ENCODE measurements at regions not wholly inside any gene's neighbourhood (a gene's known extent, or its start where the extent isn't known, plus 50 kb on each side); places are given as distances from the start of the nearest gene placed in this dataset.
"Not testable (repeated sequence)": the region's sequence is repeated elsewhere in the genome, so short reads cannot be mapped to it uniquely, and the experiment has no call there.

DNA sequence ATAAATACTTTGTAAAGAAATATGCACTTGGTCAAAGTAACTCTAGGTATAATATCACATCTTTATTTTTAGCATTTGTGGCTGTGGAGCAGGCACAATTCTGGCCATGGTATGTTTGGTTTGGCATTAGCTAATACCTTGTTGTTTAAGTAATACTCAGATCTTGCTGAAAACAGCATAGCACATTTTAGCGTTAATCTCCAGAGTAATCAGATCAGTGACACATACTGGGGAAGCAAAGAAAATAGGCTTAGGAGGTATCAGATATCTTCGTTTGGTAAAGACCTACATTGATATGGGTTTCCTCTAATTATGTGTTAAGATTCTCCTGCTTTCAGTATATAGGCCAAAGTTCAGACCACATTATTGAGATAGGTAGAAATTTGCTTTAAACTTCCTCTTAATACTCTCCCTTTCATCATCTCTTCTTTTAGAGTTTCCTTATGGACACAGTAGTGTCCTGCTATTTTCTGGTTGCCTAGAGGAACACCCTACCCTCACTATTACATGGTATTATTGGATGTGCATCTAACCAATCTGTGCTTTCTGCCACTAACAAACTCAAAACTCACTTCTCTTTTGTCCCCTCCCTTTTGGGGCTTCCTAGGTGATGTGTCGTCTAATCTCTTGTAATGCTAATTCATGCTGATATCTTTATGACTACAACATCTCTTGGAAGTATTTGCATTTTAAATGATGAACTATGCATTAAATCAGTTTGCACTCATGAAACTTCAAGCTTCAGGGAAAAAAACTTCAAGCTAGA lies 437.3 kb upstream of the ADAMTSL1 start:
- DNase-seq, result no peak

DNA sequence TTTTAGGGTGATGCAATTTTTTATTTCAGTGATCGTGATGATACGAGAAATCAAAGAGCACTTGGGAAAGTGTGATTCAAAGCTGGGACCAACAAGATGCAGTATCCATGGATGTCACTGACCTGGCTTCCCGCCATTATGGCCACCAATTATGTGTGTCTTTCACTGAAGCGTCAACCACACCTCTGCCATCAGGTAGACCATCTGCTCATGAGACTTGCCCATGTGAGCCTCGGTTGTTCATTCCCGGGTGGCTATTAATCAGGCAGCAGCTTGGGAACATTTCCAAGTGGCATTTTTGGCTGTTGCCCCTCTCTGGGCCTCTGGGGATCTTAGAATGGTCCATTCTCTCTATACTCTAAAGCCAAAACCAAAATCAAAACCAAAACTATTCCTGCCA lies 436.0 kb upstream of the ADAMTSL1 start:
- no peak for DNase-seq

DNA sequence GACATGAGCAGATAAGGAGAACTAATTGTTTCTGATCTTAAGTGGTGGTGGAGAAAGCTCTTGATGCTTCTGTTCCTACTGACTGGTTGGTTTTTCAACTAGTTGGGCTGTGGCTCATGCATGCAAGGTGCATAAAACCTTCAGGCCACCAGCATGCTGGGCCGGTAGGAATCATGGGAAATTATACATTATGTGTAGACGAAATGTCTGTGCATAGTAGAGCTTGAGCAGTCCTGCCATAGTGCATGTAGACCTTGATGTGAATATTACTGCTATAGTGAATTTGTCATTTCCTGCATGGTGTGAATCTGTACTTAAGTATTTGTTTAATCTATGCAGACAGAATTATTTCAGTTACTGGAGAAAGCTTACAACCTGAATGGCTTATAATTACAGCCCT lies 433.6 kb upstream of the ADAMTSL1 start:
- no peak for DNase-seq

DNA sequence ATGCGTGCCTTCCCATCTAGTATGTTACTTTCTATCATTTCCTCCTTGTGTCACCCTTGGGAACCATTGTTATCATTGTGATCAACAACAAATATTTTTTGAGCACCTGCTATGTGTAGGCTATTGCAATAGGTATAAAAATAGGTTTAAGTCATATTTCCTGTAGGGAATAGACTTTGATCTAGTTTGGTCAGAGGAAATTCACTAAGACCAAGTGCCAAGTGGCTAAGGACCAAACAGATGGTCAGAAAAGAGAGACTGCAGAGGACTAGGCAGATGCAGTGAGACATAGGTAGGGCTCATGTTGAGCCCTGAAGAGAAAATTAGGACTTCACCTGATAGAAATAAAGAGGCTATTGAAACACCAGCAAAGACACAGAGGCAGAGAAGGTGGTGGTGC lies 430.0 kb upstream of the ADAMTSL1 start:
- no peak for DNase-seq

DNA sequence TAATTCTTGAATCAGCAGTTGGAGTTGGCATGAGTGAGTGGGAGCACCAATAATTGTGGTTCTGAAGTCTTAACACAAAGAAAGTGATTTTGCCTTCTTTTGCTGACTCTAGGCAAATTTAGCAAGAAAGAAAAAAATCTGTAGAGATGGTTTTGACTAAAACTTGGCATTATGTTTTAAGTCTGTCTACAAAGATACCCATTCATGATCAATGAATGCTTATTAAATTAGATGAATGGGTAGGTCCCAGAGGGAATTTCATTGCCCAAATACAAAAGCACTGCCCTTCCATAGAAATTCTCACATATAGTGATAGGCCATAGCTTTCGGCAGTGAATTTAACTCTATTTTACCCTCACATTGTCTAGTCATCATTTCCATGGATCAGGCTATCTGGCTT lies 428.6 kb upstream of the ADAMTSL1 start:
- DNase-seq, result no peak

DNA sequence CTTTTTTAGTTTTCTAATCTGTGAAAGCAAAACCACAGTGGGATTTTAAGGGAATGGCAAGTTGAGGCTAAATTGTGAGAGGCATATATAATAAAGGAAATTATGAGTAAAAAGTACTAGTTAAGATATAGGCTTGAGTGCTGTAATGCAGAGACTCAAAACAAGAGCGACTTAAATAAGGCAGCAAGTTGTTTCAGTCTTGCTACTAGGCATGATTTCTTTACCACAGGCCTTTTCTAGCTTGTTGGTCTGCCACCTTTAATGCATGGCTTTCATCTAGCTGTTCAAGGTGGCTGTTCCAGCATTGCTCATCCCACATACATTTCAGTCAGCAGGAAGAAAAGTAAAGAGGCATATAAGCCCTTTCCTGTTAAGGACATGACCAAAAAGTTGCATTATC lies 427.9 kb upstream of the ADAMTSL1 start:
- DNase-seq, result no peak

DNA sequence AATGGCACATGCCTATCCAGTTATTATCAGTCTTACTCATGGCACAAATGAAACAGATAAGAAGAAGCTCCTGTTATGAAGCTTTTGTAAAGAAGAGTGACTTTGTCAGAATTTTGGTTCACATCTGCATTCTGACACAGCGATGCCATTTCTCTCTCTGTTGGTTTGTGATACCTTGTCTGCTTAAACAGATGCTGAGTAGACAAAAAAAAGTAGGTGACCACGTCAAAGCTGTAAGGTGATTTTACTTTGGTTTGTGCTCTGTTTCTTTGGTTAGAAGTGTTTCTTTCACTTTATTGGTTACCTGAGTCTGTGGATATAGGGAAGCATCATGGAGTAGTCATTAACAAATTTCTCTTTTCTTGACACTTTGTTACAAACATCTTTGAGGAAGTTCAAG lies 422.3 kb upstream of the ADAMTSL1 start:
- DNase-seq, result no peak

DNA sequence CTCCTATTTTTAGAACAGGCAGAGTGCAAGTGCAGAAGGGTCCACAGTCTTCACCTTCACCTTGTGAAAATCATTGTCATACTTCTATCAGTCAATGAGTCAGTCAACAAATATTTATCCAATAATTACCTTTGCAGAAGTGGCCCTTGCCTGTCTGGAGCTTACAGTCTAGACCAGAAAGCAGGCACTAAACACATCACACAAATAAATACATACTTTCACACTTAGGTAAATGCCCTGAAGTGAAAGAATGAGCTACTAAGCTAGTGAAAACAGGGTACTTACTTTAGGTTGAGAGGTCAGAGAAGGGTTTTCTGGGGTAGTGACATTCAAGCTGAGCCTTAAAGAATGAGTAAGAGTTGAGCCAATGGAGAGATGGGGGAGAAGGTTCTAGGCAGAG lies 421.9 kb upstream of the ADAMTSL1 start:
- DNase-seq, result no peak

DNA sequence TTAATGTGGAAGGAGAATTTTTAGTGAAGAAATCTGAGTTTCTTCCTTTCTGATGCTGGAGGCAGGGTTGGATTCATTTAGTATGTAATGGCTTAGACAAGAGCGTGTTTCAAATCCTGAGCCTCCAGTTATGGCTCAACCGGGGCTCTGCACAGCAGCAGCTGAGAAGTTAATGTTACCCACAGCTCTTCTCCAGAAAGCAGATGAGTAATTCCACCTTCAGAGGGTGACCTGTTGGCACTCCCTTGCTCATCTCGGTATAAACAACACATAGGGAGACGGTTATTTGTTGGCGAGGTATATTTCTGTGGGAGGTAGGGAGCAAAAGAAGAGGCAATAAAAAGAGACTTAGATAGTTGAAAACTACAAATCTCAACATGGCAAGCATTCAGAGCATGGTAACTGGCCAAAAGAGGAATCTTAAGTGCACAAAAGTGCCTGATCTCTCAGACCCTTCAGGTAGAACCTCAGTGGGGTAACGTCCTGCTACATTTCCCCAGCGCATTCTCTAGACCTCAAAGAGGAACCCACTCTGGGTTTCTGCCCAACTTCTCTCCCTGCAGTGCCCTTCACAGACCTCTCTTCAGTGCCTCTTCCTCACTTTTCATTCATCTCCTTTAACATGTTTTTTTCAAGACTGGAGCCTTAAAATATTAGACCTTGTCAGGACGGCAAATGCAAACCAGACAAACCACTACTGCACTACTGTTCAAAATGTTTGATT lies 417.5 kb upstream of the ADAMTSL1 start:
- DNase-seq, result no peak

DNA sequence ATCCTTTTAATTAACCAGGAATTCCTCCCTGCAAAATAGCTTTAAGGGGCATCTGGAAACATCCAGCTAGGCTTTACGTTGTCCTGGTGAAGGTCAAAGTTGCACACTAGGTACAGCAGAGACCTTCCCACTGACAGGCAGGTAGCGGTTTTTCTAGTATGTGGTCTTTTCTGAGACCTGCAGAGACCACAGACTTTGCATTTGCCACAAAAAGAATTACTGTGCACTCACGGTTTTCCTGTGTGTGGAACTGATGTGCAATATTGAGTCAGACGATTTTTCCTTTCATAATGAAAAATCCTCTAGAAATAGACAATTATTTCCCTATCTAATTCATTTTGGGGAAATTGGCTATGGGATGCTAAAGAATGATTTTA lies 417.0 kb upstream of the ADAMTSL1 start:
- DNase-seq, result no peak

DNA sequence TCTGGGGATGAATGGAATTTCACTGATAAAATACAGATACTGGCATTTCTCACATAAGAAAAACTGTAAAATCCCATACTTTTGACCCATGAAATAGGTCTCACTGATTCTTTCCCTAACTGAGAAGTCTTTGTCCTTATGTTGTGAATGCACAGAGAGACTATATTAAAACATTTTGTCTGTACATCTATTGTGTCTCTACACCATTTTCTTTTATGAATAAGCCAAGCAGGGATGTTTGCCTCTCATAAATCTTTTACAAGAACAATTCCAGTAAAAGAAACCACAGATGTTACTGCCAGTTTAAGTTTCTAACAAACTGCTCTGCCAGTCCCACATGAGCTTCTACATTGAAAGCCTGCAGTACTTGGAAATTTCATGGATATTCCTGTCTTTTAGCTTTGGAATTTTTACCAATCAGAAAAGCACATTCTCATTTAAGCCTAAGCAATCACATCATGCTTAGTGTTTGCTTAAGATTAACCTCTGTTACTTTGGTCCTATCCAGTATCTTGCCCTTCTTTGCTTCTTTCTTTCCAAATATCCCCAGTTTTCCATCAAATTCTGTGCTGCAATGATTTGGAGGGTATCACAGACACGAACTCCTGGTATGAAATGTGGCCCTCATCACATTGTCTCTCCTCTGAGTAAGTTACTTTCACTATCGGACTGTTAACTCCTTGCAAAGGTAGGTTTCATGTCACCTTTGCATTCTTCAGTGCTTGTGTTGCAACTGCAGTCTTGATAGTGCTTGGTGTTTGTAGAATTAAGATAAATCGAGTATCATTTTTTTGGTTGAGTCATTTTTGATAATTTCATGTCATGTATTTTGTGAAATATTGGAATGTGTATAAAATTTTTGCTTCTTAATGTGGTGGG lies 415.1 kb upstream of the ADAMTSL1 start:
- DNase-seq, result no peak

DNA sequence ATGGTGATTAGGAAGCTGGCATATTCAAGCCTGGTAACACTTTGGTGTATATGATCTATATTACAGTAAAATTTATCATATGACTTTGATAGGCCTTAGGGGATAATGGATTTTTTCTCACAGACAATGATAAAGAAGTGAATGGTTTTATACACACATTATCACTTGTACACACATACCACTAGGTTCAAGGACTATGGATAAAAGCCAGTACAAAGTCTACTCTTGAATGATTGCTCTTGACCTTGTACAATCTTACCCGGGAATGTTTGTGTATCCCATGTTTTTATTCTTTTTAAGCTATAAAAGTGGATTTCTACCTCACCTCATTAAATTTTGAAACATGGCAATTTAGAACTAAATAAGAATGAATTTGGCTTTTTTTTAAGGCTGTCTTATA lies 414.5 kb upstream of the ADAMTSL1 start:
- no peak for DNase-seq

DNA sequence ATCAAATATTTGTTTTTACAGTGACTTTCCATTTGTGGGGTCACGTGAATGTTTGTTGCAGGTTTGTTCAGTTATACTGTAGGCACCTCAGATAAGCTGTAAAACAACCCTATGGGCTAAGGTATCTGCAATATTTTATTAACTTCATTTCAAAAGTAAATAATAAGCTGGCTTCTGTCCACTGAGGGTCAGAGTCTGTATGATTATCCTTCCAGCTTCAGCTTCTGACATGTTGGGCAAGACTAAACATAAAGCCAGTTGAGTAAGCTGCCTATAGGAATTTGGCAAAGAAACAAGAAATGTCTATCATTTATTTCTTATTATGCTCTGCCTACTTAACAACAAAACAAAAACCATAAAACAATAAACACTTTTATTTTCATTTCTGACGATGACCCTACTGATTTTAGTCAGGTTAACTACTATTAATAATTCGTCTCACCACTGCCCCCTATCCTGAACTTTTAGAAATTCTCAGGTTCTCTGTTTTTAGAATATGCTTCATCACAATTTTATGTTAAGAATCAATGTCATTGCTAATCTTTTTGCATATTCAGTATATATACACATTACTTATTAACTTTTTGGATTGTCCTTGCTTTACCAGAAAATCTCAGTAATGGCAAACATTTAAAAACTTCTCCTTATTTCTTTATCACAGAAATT lies 413.6 kb upstream of the ADAMTSL1 start:
- DNase-seq, result no peak

DNA sequence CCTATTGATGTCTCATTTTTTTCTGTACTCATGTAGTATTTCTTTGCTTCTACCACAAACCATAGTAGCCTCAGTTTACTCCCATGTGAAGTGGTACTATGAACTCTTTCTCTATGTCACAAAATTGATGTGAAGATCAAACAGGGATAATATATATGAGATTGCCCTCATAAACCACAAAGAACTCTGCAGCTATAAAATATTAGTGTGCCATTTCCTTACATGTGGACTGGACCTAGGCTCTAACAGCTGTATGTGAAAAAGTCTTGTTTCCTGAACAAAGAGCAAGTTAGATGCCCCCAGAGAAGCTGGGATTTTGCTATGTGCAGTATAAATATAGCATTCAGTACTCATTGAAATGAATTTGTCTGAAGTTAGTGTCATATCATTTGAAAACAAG lies 412.6 kb upstream of the ADAMTSL1 start:
- no peak for DNase-seq

DNA sequence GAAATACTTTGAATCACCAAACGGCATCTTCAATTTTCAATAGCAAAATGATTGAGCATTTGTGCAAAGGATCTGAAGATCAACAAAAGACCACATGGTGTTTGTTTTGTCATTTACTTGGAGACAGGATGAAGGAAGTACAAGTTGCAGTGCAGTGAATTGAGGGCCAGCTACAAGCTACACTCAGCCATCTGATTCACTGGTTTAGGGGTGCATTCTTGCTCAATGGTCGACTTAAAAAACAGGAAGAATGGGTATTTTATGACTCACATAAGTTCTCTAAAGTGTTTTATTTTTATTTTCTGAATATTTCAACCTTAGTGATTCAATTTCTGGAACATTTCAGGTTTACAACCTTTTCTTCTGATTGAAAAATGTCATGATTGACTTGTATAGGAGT lies 412.1 kb upstream of the ADAMTSL1 start:
- DNase-seq, result no peak

DNA sequence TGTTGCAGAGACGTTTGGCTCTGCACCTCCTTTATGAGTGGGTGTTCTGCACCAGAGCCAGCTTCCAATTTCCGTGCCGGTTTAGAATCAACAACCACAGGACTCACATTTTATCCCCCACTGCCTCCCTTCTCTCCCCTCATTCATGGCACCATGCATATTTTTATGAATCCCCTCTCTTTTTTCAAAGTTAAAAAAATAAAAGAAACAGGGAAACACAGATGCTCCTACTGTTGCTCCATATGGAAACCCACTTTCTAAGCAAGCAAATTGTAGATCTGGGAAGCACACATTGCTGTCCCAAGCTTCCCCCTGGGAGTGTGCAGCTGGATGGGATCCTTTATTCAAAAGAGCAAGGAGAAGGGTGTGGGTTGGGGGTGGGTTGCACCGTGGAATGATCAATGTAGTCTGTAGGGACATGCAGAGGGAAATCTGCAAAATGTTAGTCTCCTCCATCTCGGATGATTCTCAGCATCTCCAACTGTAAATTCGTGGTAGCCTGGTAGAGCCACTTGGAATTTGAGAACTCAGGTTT lies 410.0 kb upstream of the ADAMTSL1 start:
- no peak for DNase-seq

DNA sequence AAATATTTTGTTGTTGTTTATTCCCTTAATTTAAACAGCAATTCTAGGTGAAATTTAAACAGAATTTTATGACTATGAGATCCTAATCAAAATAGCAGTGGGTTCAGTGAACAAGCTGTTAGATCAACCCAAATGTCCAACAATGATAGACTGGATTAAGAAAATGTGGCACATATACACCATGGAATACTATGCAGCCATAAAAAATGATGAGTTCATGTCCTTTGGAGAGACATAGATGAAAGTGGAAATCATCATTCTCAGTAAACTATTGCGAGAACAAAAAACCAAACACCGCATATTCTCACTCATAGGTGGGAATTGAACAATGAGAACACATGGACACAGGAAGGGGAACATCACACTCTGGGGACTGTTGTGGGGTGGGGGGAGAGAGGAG lies 407.3 kb upstream of the ADAMTSL1 start:
- not testable (repeated sequence) for DNase-seq

DNA sequence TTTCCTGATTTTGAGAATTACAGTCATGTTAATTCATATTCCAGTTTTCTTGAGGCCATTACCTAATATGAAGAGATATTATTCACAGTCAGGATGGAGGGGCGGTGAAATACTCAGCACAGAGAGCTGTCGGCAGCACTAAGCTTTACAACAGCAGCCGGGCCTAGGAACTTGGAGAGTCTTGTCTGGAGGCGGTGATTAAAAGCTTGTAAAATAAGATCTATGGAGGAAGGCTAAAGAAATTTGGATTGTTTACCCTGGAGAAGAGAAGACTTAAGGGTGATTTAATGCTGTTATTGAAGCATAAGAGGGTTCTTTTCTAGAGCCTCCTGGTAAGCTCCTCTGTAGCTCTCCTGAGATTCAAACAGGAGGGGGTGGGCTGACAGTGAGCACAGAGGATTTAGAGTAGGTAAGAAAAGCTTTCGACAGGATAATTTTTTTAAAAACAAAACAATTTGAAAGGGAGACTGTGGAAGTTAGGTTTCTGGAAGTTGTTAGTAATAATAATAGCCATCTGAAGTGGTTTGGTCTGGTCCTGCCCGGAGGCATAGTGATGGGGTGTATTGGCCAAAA lies 406.3 kb upstream of the ADAMTSL1 start:
- DNase-seq, result peak; percentile 3

DNA sequence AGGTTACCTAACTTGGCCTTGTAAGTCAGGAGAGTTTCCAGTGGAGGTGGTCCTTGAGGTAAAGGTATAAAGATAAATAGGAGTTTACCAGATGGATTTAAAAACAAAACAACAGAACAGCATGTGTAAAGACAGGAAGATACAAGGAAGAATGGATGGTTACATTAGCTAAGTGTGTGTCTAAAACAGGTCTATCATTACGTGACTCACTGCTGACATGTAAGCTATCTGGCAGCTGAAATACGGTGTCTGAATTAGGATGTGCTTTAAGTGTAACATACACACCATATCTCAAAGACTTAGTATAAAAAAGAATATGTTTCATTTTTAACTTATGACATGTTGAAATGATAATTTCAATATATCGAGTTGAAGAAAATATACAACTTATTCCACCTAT lies 405.1 kb upstream of the ADAMTSL1 start:
- DNase-seq, result no peak

DNA sequence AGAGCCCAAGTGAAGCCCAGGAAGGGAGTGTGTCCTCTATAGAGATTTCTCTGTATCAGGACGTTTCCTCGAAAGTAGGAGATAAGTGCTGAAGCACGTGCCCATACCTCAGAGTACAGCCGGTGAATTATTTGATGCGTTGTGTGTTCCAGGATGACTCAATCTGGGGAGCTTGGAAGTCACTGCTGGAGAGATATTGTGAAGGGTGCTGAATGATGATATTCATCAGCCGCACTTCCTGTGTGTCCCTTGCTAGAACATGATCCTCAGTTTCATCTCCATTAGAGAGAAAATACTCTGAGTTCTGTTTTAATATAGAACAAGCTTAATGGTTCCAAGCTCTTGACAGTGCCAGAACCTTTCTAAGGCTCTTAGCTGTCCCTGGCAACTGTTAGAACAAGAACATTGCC lies 402.3 kb upstream of the ADAMTSL1 start:
- DNase-seq, result no peak

DNA sequence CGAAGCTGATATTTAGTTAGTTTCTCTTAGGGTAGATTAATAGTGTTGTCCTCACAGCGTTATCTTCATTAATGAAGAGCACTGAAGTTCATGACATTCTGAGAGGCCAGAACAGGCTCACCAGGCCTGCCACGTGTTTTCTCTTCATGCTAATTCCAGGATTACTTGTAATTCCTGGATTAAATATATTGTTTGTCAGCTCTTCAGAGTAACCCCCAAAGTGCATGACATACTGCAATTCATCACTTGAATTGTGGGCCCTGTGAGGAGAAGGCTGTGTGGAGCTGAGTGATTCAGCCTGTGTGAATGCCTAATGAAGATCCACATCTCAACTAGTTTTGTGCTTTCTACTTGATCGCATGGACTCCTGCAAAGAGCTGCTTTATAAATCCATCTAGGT lies 401.0 kb upstream of the ADAMTSL1 start:
- no peak for DNase-seq

DNA sequence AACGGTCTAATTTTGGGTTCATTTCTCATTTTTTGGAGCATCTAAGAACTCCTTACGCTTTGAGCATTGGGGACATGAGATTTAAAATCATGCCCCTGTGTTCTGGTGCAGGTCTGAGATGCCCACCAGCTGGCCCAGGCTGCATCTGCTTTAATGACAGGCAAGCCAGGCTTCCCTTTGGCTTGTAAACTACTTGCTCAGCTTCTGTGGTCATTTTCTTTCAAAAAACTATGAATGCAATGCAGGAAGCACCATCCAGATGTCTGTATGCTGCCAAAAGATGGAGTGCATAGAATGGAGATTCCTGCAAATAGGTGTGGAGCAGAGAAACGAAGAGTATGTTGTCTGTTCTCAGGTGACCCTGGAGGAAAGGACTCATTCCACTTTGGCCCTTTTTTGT lies 399.9 kb upstream of the ADAMTSL1 start:
- DNase-seq, result no peak

Measured in right kidney (tissue), 1 donor.